Common myeloid progenitor, CD34-positive (primary cell): ENCODE measurements at regions not wholly inside any gene's neighbourhood (a gene's known extent, or its start where the extent isn't known, plus 50 kb on each side); places are given as distances from the start of the nearest gene placed in this dataset.

ENCODE experiments used
- CTCF ChIA-PET: fragments of 350-600 bp; sonication (Branson Sonifier 250); formaldehyde crosslinking; loops from one replicate; lab custom pipeline; 2021; ENCODE audit warnings: antibody characterized with exemption; lab: Charles Lee
- POLR2A ChIA-PET: fragments of 350-600 bp; sonication (Branson Sonifier 250); formaldehyde crosslinking; loops from one replicate; lab custom pipeline; 2021; ENCODE audit warnings: antibody characterized with exemption; lab: Charles Lee
- DNase-seq, 3 donors: peaks; one replicate each; pipeline versions ENCODE4 v3.0.0 to v3.0.0-alpha.2; 2013
- H3K27ac ChIP-seq, 2 experiments: 1 replicate in 1 of 2; 2 replicates in 1 of 2; pipeline ENCODE4 v1.7.0; 2013; ENCODE audit warnings: inconsistent platforms in 2 of 2, low read length in 2 of 2, mild to moderate bottlenecking in 2 of 2, low read depth in 1 of 2, moderate library complexity in 1 of 2; ENCODE audit not compliant: severe bottlenecking in 2 of 2, insufficient read depth in 1 of 2, poor library complexity in 1 of 2
- H3K27me3 ChIP-seq, 5 experiments: replicated peaks in 2 of 5; 1 replicate in 3 of 5; 2 replicates in 2 of 5; pipeline versions ENCODE4 v1.6.1 to v1.7.0; 2013; ENCODE audit warnings: low read length in 4 of 5, mild to moderate bottlenecking in 2 of 5, moderate library complexity in 2 of 5, inconsistent platforms in 1 of 5; ENCODE audit not compliant: insufficient read depth in 5 of 5, control insufficient read depth in 4 of 5
- H3K36me3 ChIP-seq, 4 experiments: 1 replicate in 2 of 4; 2 replicates in 2 of 4; pipeline versions ENCODE4 v1.6.1 to v1.7.0; 2013; ENCODE audit warnings: low read length in 3 of 4, control low read depth in 1 of 4, mild to moderate bottlenecking in 1 of 4; ENCODE audit not compliant: control insufficient read depth in 4 of 4, insufficient read depth in 4 of 4
- H3K4me1 ChIP-seq, 4 experiments: 1 replicate in 3 of 4; 2 replicates in 1 of 4; pipeline versions ENCODE4 v1.6.1 to v1.7.1; 2013; ENCODE audit warnings: low read length in 3 of 4, mild to moderate bottlenecking in 3 of 4, control low read depth in 1 of 4, inconsistent platforms in 1 of 4, moderate library complexity in 1 of 4; ENCODE audit not compliant: control insufficient read depth in 4 of 4, insufficient read depth in 4 of 4; ENCODE audit errors: control extremely low read depth in 1 of 4
- H3K4me3 ChIP-seq, 7 experiments: 1 replicate in 4 of 7; 2 replicates in 3 of 7; pipeline versions ENCODE4 v1.5.1 to v1.7.0; 2013; ENCODE audit warnings: mild to moderate bottlenecking in 7 of 7, low read length in 6 of 7, moderate library complexity in 6 of 7, inconsistent platforms in 2 of 7, low read depth in 2 of 7, control low read depth in 1 of 7; ENCODE audit not compliant: insufficient read depth in 4 of 7, control insufficient read depth in 1 of 7; ENCODE audit errors: extremely low read depth in 1 of 7
- H3K9me3 ChIP-seq, 5 experiments: 1 replicate in 4 of 5; 2 replicates in 1 of 5; pipeline versions ENCODE4 v1.6.1 to v1.7.1; 2013; ENCODE audit warnings: low read length in 4 of 5, mild to moderate bottlenecking in 2 of 5, inconsistent platforms in 1 of 5, low read depth in 1 of 5, moderate library complexity in 1 of 5; ENCODE audit not compliant: control insufficient read depth in 4 of 5, insufficient read depth in 2 of 5; ENCODE audit errors: control extremely low read depth in 1 of 5
- WGBS: methylation state at CpG from one replicate; pipeline ENCODE4 v1.1.5; 2013; ENCODE audit not compliant: insufficient coverage; 5-methylcytosine and 5-hydroxymethylcytosine counted together

DNA sequence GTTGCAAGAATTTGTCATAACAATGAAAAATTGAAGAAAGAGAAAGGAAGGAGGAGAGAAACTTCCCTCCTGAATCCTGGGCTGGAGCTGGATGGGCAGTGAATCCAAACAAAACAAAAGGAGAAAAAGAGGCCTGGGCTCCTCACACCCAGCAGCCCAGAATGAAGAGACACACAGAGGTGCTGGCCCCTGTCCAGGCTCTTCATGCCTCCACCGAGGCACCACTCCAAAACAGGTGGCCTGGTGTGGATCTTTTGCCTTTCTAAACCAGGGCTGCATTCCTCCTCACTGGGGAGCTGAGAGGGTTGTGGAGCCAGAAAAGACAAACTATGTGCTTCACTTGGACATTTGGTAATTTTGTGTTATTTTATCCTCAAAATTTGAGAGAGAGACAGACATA, 76.0 kb downstream of the FAM124B start:
- DNase-seq, result no peak
- 100% methylated on average over 1 of the region's 1 CpG for WGBS
- CTCF ChIA-PET, result no interaction called here
- no peaks in the 10 kb centered on the region for H3K9me3 ChIP-seq
- no peaks in the 10 kb centered on the region for H3K4me1 ChIP-seq
- H3K4me3 ChIP-seq, result no peak overlapping the region
- H3K36me3 ChIP-seq, result no peaks in the 10 kb centered on the region
- POLR2A ChIA-PET, result no interaction called here
- H3K27ac ChIP-seq, result no peak overlapping the region
- H3K27me3 ChIP-seq, result peaks cover 0 to 5% (median 0%) of the 10 kb centered on the region in 5 experiments

GRCh38 chr2:224324604-224325003, 77.3 kb downstream of the FAM124B start:
- no peak for DNase-seq
- 98% methylated on average over 5 of the region's 5 CpGs for WGBS
- CTCF ChIA-PET, result interaction anchor here (1.4 to 1.5 kb wide), 2 partner anchors 16 to 355 kb away, joined by 3 read pairs; no protein-coding TSS in a partner anchor

DNA sequence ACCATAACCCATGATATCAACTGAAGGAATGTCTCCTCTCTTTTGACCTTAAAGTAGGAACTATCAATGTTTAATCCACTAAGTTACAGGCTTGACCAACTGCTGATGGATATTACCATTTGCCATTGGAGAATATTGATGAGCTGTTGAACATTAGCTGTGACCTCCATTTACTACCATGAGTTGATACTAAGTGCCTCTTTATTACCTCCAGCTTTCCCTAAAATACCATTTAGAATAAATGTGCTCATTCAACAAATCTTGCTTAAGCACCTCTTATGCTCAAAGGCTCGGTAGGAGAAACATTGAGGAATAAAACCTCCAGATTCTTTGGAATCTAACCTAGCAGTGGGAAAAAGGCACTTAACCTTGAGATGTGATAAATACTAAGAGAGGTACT, 81.2 kb downstream of the FAM124B start:
- no peak overlapping the region for H3K27ac ChIP-seq
- CTCF ChIA-PET, result interaction anchor here (0.6 to 1.7 kb wide), 3 partner anchors 28 to 1594 kb away, joined by 3 to 4 read pairs (median 4); no protein-coding TSS in a partner anchor
- H3K36me3 ChIP-seq, result no peaks in the 10 kb centered on the region
- H3K9me3 ChIP-seq, result no peaks in the 10 kb centered on the region
- peaks cover 0 to 3% (median 0%) of the 10 kb centered on the region in 5 experiments for H3K27me3 ChIP-seq
- POLR2A ChIA-PET, result no interaction called here
- WGBS, result 100% methylated on average over 1 of the region's 1 CpG
- H3K4me1 ChIP-seq, result no peaks in the 10 kb centered on the region
- H3K4me3 ChIP-seq, result no peak overlapping the region
- DNase-seq, result no peak

More at GRCh38 chr2:224324604-224325003, 77.3 kb downstream of the FAM124B start:
- Histone ChIP-seq H3K27ac (no peak overlapping the region), H3K36me3 (no peaks in the 10 kb centered on the region), H3K4me1 (no peaks in the 10 kb centered on the region), H3K4me3 (no peak overlapping the region), H3K9me3 (no peaks in the 10 kb centered on the region), H3K27me3 (peaks cover 0 to 5% (median 0%) of the 10 kb centered on the region in 5 experiments)
- POLR2A ChIA-PET, result no interaction called here

DNA sequence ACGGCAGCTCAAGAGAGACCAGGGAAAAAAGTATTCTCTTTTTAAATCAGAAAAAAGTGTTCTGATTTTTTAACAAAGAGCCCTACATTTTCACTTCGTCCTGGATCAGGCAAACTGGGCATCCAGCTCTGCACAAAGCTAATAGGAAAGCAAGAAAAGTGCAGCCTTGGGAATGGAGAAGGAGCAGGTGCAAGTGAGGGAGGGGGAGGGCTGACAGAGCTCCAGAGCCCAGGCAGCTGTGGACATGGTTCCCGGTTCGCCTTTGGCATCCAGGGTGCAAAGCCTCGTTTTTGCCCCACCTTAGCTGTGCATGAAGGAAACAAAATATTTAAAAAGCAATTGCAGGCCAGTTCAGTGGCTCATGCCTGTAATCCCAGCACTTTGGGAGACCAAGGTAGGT, 82.2 kb downstream of the FAM124B start:
- no peak overlapping the region for H3K27ac ChIP-seq
- ChIA-PET POLR2A (no interaction called here), CTCF (interaction anchor here (1.3 to 1.7 kb wide), 2 partner anchors 27 to 349 kb away, joined by 3 to 4 read pairs; no protein-coding TSS in a partner anchor)
- 86% methylated on average over 1 of the region's 5 CpGs for WGBS
- H3K9me3 ChIP-seq, result no peaks in the 10 kb centered on the region
- no peak overlapping the region for H3K4me3 ChIP-seq
- no peaks in the 10 kb centered on the region for H3K4me1 ChIP-seq
- peaks cover 0 to 3% (median 0%) of the 10 kb centered on the region in 5 experiments for H3K27me3 ChIP-seq
- no peaks in the 10 kb centered on the region for H3K36me3 ChIP-seq
- DNase-seq, result no peak

DNA sequence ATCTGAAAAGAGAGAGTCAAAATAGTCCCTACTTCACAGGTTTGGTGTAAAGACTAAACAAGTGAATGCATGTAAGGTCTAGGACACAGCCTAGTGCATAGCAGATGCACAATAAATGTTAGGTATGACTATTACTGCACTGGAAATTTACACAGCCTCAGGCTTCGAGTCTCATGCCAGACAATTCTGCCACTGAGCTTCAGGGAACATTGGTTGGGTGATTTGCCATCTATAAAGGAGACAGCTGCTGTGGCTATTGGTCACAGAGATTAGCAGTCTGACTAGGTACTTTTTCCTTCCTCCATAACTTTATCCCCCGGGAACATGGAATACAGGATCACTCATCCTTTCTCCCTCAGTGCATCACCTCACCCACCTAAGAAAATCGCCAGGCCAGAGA, 89.2 kb downstream of the FAM124B start:
- CTCF ChIA-PET, result no interaction called here
- POLR2A ChIA-PET, result interaction anchor here (0.6 kb wide), 1 partner anchor 351 kb away, joined by 3 read pairs; no protein-coding TSS in a partner anchor
- H3K36me3 ChIP-seq, result no peaks in the 10 kb centered on the region
- H3K27ac ChIP-seq, result no peak overlapping the region
- H3K4me3 ChIP-seq, result no peak overlapping the region
- DNase-seq, result no peak
- H3K27me3 ChIP-seq, result peaks cover 0 to 8% (median 6%) of the 10 kb centered on the region in 5 experiments
- H3K9me3 ChIP-seq, result no peaks in the 10 kb centered on the region
- 86% methylated on average over 2 of the region's 3 CpGs for WGBS
- H3K4me1 ChIP-seq, result no peaks in the 10 kb centered on the region

GRCh38 chr2:224310943-224311625, 90.8 kb downstream of the FAM124B start:
- no peak overlapping the region for H3K27ac ChIP-seq
- H3K27me3 ChIP-seq, result peaks cover 0 to 8% (median 6%) of the 10 kb centered on the region in 5 experiments
- ChIA-PET POLR2A (no interaction called here), CTCF (no interaction called here)
- H3K4me1 ChIP-seq, result no peaks in the 10 kb centered on the region
- no peak overlapping the region for H3K4me3 ChIP-seq
- no peaks in the 10 kb centered on the region for H3K9me3 ChIP-seq
- WGBS, result 74% methylated on average over 3 of the region's 8 CpGs
- DNase-seq, result no peak
- no peaks in the 10 kb centered on the region for H3K36me3 ChIP-seq

- Histone ChIP-seq H3K4me1 (no peaks in the 10 kb centered on the region), H3K9me3 (no peaks in the 10 kb centered on the region), H3K27ac (no peak overlapping the region), H3K36me3 (no peaks in the 10 kb centered on the region), H3K27me3 (peaks cover 0 to 8% (median 5%) of the 10 kb centered on the region in 5 experiments), H3K4me3 (no peak overlapping the region)
- 100% methylated on average over 1 of the region's 4 CpGs for WGBS
- DNase-seq, result no peak
- CTCF ChIA-PET, result no interaction called here
- POLR2A ChIA-PET, result no interaction called here
These were observed 92.7 kb downstream of the FAM124B start for GRCh38 chr2:224309176-224309575.
